Lung (tissue), 11 donors: ENCODE measurements at regions not wholly inside any gene's neighbourhood (a gene's known extent, or its start where the extent isn't known, plus 50 kb on each side); places are given as distances from the start of the nearest gene placed in this dataset.
"Not testable (repeated sequence)": the region's sequence is repeated elsewhere in the genome, so short reads cannot be mapped to it uniquely, and the experiment has no call there.

Experiments
- ATAC-seq: fragments of 200-7000 bp; cut with Tn5 transposase; one replicate; pipeline ENCODE4 v1.9.1; 2020; ENCODE audit warnings: moderate number of reproducible peaks; ENCODE audit not compliant: insufficient read depth, low FRiP score
- DNase-seq, 3 donors: peaks; one replicate each; pipeline ENCODE4 v3.0.0-alpha.2; 2013 to 2017
- H3K27ac ChIP-seq, 2 donors: one replicate each; pipeline ENCODE4 v1.5.1; 2013; ENCODE audit warnings: mild to moderate bottlenecking in 2 of 2, moderate library complexity in 2 of 2, control low read depth in 1 of 2, inconsistent platforms in 1 of 2, low read depth in 1 of 2, low read length in 1 of 2
- H3K27me3 ChIP-seq, 3 donors: one replicate each; pipeline ENCODE4 v1.5.1; 2013; ENCODE audit warnings: low read length in 2 of 3; ENCODE audit not compliant: control insufficient read depth in 3 of 3, insufficient read depth in 3 of 3
- H3K36me3 ChIP-seq, 4 donors: one replicate each; pipeline ENCODE4 v1.5.1; 2013; ENCODE audit warnings: low read length in 4 of 4, mild to moderate bottlenecking in 1 of 4, moderate library complexity in 1 of 4; ENCODE audit not compliant: control insufficient read depth in 4 of 4, insufficient read depth in 4 of 4
- H3K4me1 ChIP-seq, 5 donors: one replicate each; pipeline ENCODE4 v1.5.1; 2013; ENCODE audit warnings: low read length in 5 of 5, mild to moderate bottlenecking in 2 of 5, moderate library complexity in 1 of 5; ENCODE audit not compliant: control insufficient read depth in 5 of 5, insufficient read depth in 5 of 5
- H3K4me3 ChIP-seq: one replicate; pipeline ENCODE4 v1.5.1; 2013; ENCODE audit warnings: mild to moderate bottlenecking, control low read depth, moderate library complexity
- H3K9ac ChIP-seq, 2 donors: one replicate each; pipeline ENCODE4 v1.5.1; 2013; ENCODE audit warnings: low read length in 2 of 2, control low read depth in 1 of 2; ENCODE audit not compliant: insufficient read depth in 1 of 2
- H3K9me3 ChIP-seq, 4 donors: one replicate each; pipeline ENCODE4 v1.5.1; 2013; ENCODE audit warnings: low read length in 3 of 4, mild to moderate bottlenecking in 1 of 4, moderate library complexity in 1 of 4; ENCODE audit not compliant: control insufficient read depth in 4 of 4, insufficient read depth in 3 of 4
- WGBS, 2 donors: extraction: QIAGEN DNeasy Blood & Tissue Kit; methylation state at CpG; one replicate each; pipeline ENCODE4 v1.1.7; 2013; 5-methylcytosine and 5-hydroxymethylcytosine counted together
- TF ChIP-seq, protein P1 (sequence below): IDR thresholded peaks from 2 replicates; pipeline ENCODE4 v1.5.1; 2012; ENCODE audit warnings: mild to moderate bottlenecking; ENCODE audit errors: control extremely low read depth, extremely low read depth
- donor health status: control.
- donor health status: control.
- donor health status: Bipolar disorder and iron deficiency.
- donor health status: healthy.
- donor health status: DM: yes; HTN: yes; CAD: no.

GRCh38 chr20:23140991-23141390 lies 54.9 kb upstream of the CD93 start:
- DNase-seq (no peak), ATAC-seq (no peak)
- Histone ChIP-seq H3K4me1 (peaks cover 0 to 14% (median 4%) of the 10 kb centered on the region in 5 donors), H3K36me3 (no peaks in the 10 kb centered on the region), H3K27me3 (peaks cover 0 to 4% (median 0%) of the 10 kb centered on the region in 3 donors), H3K4me3 (no peak overlapping the region), H3K27ac (no peak overlapping the region), H3K9me3 (no peaks in the 10 kb centered on the region), H3K9ac (no peak overlapping the region)
- TF ChIP-seq, protein P1, sequence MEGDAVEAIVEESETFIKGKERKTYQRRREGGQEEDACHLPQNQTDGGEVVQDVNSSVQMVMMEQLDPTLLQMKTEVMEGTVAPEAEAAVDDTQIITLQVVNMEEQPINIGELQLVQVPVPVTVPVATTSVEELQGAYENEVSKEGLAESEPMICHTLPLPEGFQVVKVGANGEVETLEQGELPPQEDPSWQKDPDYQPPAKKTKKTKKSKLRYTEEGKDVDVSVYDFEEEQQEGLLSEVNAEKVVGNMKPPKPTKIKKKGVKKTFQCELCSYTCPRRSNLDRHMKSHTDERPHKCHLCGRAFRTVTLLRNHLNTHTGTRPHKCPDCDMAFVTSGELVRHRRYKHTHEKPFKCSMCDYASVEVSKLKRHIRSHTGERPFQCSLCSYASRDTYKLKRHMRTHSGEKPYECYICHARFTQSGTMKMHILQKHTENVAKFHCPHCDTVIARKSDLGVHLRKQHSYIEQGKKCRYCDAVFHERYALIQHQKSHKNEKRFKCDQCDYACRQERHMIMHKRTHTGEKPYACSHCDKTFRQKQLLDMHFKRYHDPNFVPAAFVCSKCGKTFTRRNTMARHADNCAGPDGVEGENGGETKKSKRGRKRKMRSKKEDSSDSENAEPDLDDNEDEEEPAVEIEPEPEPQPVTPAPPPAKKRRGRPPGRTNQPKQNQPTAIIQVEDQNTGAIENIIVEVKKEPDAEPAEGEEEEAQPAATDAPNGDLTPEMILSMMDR = no peak
- 88 to 92% methylated on average over 5 of the region's 5 CpGs for WGBS, 2 donors

DNA sequence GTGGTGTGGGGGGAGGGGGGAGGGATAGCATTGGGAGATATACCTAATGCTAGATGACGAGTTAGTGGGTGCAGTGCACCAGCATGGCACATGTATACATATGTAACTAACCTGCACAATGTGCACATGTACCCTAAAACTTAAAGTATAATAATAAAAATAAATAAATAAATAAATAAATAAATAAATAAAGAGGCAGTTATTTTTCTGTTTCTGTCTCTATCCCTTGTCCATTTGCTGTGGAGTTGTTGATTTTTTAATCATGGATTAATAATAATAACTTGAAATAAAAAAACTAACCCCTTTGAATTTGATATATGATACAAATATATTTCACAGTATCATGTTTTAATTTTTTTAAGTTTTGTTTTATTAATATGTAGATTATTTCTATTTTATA lies 53.9 kb upstream of the CD93 start:
- H3K4me3 ChIP-seq, ATAC-seq, H3K27me3 ChIP-seq, H3K9ac ChIP-seq, H3K36me3 ChIP-seq, H3K27ac ChIP-seq, H3K9me3 ChIP-seq, DNase-seq: not testable (repeated sequence)
- peaks cover 0 to 11% (median under 1%) of the 10 kb centered on the region in 5 donors for H3K4me1 ChIP-seq
- 100% methylated on average over 1 of the region's 1 CpG for WGBS, 2 donors

DNA sequence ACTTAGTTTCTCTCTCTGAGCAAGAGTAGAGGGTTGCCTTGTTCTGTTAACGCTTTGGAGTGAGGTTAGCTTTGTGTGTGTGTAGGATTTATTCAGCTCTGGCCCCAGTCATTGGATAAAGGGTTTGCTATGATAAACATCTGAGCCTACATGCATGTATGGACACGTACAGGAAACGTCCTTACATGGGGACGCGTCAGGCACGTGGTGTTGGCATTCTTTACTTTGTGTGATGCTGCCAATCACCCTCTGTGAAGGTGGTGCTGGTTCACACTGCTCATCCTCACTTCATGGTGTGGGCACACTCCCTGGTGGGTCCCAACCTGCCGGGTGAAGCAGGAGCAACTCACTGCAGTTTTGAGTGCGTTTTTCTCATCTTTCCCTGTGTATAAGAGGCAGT lies 53.4 kb upstream of the CD93 start:
- peaks cover 0 to 9% (median 0%) of the 10 kb centered on the region in 5 donors for H3K4me1 ChIP-seq

DNA sequence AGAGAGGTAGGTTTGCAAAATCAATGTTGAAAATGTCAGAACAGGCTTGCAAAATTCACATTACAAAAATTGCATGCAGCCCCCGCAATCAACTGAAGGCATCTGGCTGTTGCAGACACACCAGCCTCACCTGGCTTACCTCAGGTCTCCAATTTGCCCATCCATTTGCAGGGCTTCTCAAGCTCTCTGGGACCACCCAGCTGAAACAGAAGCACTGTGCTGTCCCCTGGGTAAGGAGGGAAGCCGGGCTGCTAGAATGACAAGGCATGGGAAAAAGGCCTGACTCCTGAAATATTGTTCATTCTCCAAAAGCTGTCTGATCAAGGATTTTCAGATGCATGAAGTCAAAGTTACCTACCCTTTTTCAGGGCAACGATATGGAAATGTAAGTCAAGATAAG lies 52.6 kb upstream of the CD93 start:
- Histone ChIP-seq H3K36me3 (no peaks in the 10 kb centered on the region), H3K27me3 (peaks cover 0 to 1% (median 0%) of the 10 kb centered on the region in 3 donors), H3K4me1 (peaks cover 0 to 6% (median under 1%) of the 10 kb centered on the region in 5 donors), H3K4me3 (no peak overlapping the region), H3K9me3 (no peaks in the 10 kb centered on the region), H3K9ac (no peak overlapping the region), H3K27ac (no peak overlapping the region)
- DNase-seq (no peak), ATAC-seq (no peak)
- WGBS, 2 donors = 73 to 79% methylated on average over 3 of the region's 3 CpGs
- TF ChIP-seq, protein P1 = no peak

More for the DNA sequence above, 53.4 kb upstream of the CD93 start:
- no peak overlapping the region for H3K4me3 ChIP-seq
- WGBS, 2 donors = 63 to 77% methylated on average over 8 of the region's 8 CpGs
- ATAC-seq = no peak
- TF ChIP-seq, protein P1 = no peak
- H3K9ac ChIP-seq = no peak overlapping the region
- H3K9me3 ChIP-seq = no peaks in the 10 kb centered on the region
- peaks cover 0 to 4% (median 0%) of the 10 kb centered on the region in 3 donors for H3K27me3 ChIP-seq
- H3K27ac ChIP-seq = no peak overlapping the region
- H3K36me3 ChIP-seq = no peaks in the 10 kb centered on the region
- DNase-seq = no peak
